H1 (cell line): ENCODE measurements at regions not wholly inside any gene's neighbourhood (a gene's known extent, or its start where the extent isn't known, plus 50 kb on each side); places are given as distances from the start of the nearest gene placed in this dataset.

Experiments used
- CTCF ChIA-PET: fragments of 300-600 bp; sonication (Branson Sonifier 250); formaldehyde crosslinking; loops from one replicate; lab custom pipeline; 2021; ENCODE audit not compliant: partially characterized antibody; lab: Charles Lee
- POLR2A ChIA-PET: fragments of 300-600 bp; sonication (Branson Sonifier 250); formaldehyde crosslinking; loops from one replicate; lab custom pipeline; 2021; ENCODE audit warnings: inconsistent platforms; ENCODE audit not compliant: partially characterized antibody; lab: Charles Lee
- DNase-seq, 2 experiments: peaks; one replicate each; pipeline versions ENCODE4 v3.0.0 to v3.0.0-alpha.2; 2010 to 2022; ENCODE audit warnings: low spot score in 2 of 2, low read depth in 1 of 2, mixed read lengths in 1 of 2
- FAIRE-seq: peaks from 2 replicates; lab custom pipeline; 2011; peaks lifted over from hg19 to GRCh38; lab: Jason Lieb, UNC
- H2AFZ ChIP-seq: 2 replicates; pipeline ENCODE4 v1.8.1; 2012; ENCODE audit warnings: low read length, inconsistent platforms
- H2AK5ac ChIP-seq: 2 replicates; pipeline ENCODE4 v1.6.1; 2013; ENCODE audit warnings: low read depth, low read length
- H2BK120ac ChIP-seq: replicated peaks from 2 replicates; pipeline ENCODE3; 2013; ENCODE audit warnings: low read depth, low read length, inconsistent platforms
- H2BK12ac ChIP-seq: 2 replicates; pipeline ENCODE4 v1.6.1; 2013; ENCODE audit warnings: low read depth, low read length
- H2BK15ac ChIP-seq: 2 replicates; pipeline ENCODE4 v1.6.1; 2013; ENCODE audit warnings: low read length
- H2BK20ac ChIP-seq: 2 replicates; pipeline ENCODE4 v1.6.1; 2013; ENCODE audit warnings: low read length
- H2BK5ac ChIP-seq: 2 replicates; pipeline ENCODE4 v1.6.1; 2013; ENCODE audit warnings: low read depth, low read length
- H3K14ac ChIP-seq: 2 replicates; pipeline ENCODE4 v1.6.1; 2013; ENCODE audit warnings: inconsistent platforms; ENCODE audit not compliant: insufficient read length
- H3K18ac ChIP-seq: 2 replicates; pipeline ENCODE4 v1.6.1; 2013; ENCODE audit warnings: low read length; ENCODE audit errors: extremely low read depth
- H3K23ac ChIP-seq: 2 replicates; pipeline ENCODE4 v1.6.1; 2013; ENCODE audit warnings: inconsistent platforms; ENCODE audit not compliant: insufficient read length
- H3K23me2 ChIP-seq: 2 replicates; pipeline ENCODE4 v1.6.1; 2013; ENCODE audit warnings: low read depth, low read length
- H3K27ac ChIP-seq: 2 replicates; pipeline ENCODE4 v1.6.1; 2011; ENCODE audit warnings: low read depth, low read length, inconsistent platforms
- H3K27me3 ChIP-seq, 4 experiments: replicated peaks in 1 of 4; 1 replicate in 1 of 4; 2 replicates in 3 of 4; pipeline versions ENCODE4 v1.6.1 to v1.8.1; 2011 to 2013; ENCODE audit warnings: low read length in 3 of 4, mild to moderate bottlenecking in 3 of 4, inconsistent platforms in 2 of 4, mixed read lengths in 2 of 4, moderate library complexity in 1 of 4; ENCODE audit not compliant: control insufficient read depth in 3 of 4, insufficient read depth in 3 of 4; ENCODE audit errors: extremely low read depth in 1 of 4
- H3K36me3 ChIP-seq, 4 experiments: 2 replicates each; pipeline versions ENCODE4 v1.6.1 to v1.8.1; 2011 to 2013; ENCODE audit warnings: mild to moderate bottlenecking in 4 of 4, low read length in 3 of 4, moderate library complexity in 2 of 4, control low read depth in 1 of 4, inconsistent platforms in 1 of 4; ENCODE audit not compliant: insufficient read depth in 4 of 4, control insufficient read depth in 2 of 4
- H3K4ac ChIP-seq: replicated peaks from 2 replicates; pipeline ENCODE3; 2013; ENCODE audit warnings: low read length, low read depth, mixed read lengths, inconsistent platforms; ENCODE audit not compliant: insufficient read length
- H3K4me1 ChIP-seq, 4 experiments: replicated peaks in 1 of 4; 1 replicate in 1 of 4; 2 replicates in 3 of 4; pipeline versions ENCODE4 v1.6.1 to v1.8.1; 2011 to 2013; ENCODE audit warnings: low read length in 3 of 4, inconsistent platforms in 2 of 4, mixed read lengths in 1 of 4; ENCODE audit not compliant: insufficient read depth in 4 of 4, control insufficient read depth in 3 of 4
- H3K4me2 ChIP-seq, 2 experiments: 2 replicates each; pipeline versions ENCODE4 v1.6.1 to v1.8.1; 2011 to 2013; ENCODE audit warnings: low read depth in 2 of 2, low read length in 2 of 2, control low read depth in 1 of 2, inconsistent platforms in 1 of 2, mild to moderate bottlenecking in 1 of 2; ENCODE audit not compliant: insufficient read depth in 1 of 2
- H3K4me3 ChIP-seq, 4 experiments: fragments of 200-600, 300-600 bp in 1 of 4; sonication (generic), shearing (Covaris generic), sonication (Bioruptor Twin) in 1 of 4; 2 replicates each; pipeline versions ENCODE4 v1.5.1 to v1.8.1; 2011 to 2016; ENCODE audit warnings: low read length in 4 of 4, low read depth in 3 of 4, control low read depth in 2 of 4, inconsistent platforms in 2 of 4, mild to moderate bottlenecking in 2 of 4, mixed read lengths in 1 of 4, moderate library complexity in 1 of 4; ENCODE audit not compliant: insufficient read depth in 2 of 4; ENCODE audit errors: extremely low read depth in 1 of 4
- H3K56ac ChIP-seq: replicated peaks from 2 replicates; pipeline ENCODE3; 2013; ENCODE audit warnings: low read depth, mild to moderate bottlenecking, mixed read lengths, low read length, inconsistent platforms; ENCODE audit not compliant: insufficient read length
- H3K79me1 ChIP-seq: 2 replicates; pipeline ENCODE4 v1.6.1; 2013; ENCODE audit warnings: low read depth, low read length, control low read depth
- H3K79me2 ChIP-seq, 2 experiments: 2 replicates each; pipeline versions ENCODE4 v1.6.1 to v1.8.1; 2012 to 2013; ENCODE audit warnings: low read length in 2 of 2, mild to moderate bottlenecking in 2 of 2, inconsistent platforms in 1 of 2; ENCODE audit not compliant: insufficient read depth in 2 of 2, control insufficient read depth in 1 of 2
- H3K9ac ChIP-seq, 4 experiments: replicated peaks in 1 of 4; 1 replicate in 1 of 4; 2 replicates in 3 of 4; pipeline versions ENCODE4 v1.6.1 to v1.8.1; 2011 to 2013; ENCODE audit warnings: low read depth in 3 of 4, low read length in 3 of 4, control low read depth in 2 of 4, mild to moderate bottlenecking in 2 of 4, moderate library complexity in 2 of 4, inconsistent platforms in 1 of 4; ENCODE audit errors: extremely low read depth in 1 of 4
- H3K9me3 ChIP-seq, 2 experiments: 2 replicates each; pipeline versions ENCODE4 v1.6.1 to v1.8.1; 2012 to 2013; ENCODE audit warnings: mild to moderate bottlenecking in 2 of 2, moderate library complexity in 2 of 2, control low read depth in 1 of 2, inconsistent platforms in 1 of 2, low read depth in 1 of 2, low read length in 1 of 2, mixed read lengths in 1 of 2; ENCODE audit not compliant: insufficient read depth in 2 of 2
- H4K20me1 ChIP-seq, 2 experiments: replicated peaks in 1 of 2; 2 replicates each; pipeline versions ENCODE3 to v1.8.1; 2011 to 2013; ENCODE audit warnings: inconsistent platforms in 2 of 2, low read length in 2 of 2, mild to moderate bottlenecking in 1 of 2; ENCODE audit not compliant: insufficient read depth in 2 of 2, control insufficient read depth in 1 of 2
- H4K5ac ChIP-seq: 2 replicates; pipeline ENCODE4 v1.6.1; 2013; ENCODE audit warnings: low read length, low read depth, mixed read lengths, inconsistent platforms; ENCODE audit not compliant: insufficient read length
- H4K8ac ChIP-seq: 2 replicates; pipeline ENCODE4 v1.8.0; 2013; ENCODE audit warnings: mild to moderate bottlenecking, moderate library complexity, low read length, inconsistent platforms; ENCODE audit not compliant: insufficient read depth; ENCODE audit errors: extremely low read depth
- H4K91ac ChIP-seq: replicated peaks from 2 replicates; pipeline ENCODE3; 2013; ENCODE audit warnings: low read length, mixed read lengths, inconsistent platforms; ENCODE audit not compliant: insufficient read length
- CHD2 ChIP-seq: IDR thresholded peaks from 2 replicates; pipeline ENCODE4 v1.6.1; 2012; ENCODE audit warnings: low read length, improper control_type of control experiment
- EGR1 ChIP-seq: IDR thresholded peaks from 2 replicates; pipeline ENCODE4 v1.6.1; 2011; ENCODE audit warnings: low read depth, low read length, borderline replicate concordance
- GABPA ChIP-seq: IDR thresholded peaks from 2 replicates; pipeline ENCODE4 v1.6.1; 2011; ENCODE audit warnings: mild to moderate bottlenecking, low read length, moderate library complexity, borderline replicate concordance; ENCODE audit not compliant: insufficient read depth
- NRF1 ChIP-seq: IDR thresholded peaks from 2 replicates; pipeline ENCODE4 v1.6.1; 2011; ENCODE audit warnings: mild to moderate bottlenecking, low read depth, low read length, improper control_type of control experiment
- SIN3A ChIP-seq, 2 experiments: IDR thresholded peaks in 1 of 2; conservative IDR thresholded peaks in 1 of 2; 2 replicates each; pipeline ENCODE4 v1.6.1; 2011 to 2012; ENCODE audit warnings: low read length in 2 of 2, improper control_type of control experiment in 1 of 2, low read depth in 1 of 2, mild to moderate bottlenecking in 1 of 2
- SP4 ChIP-seq: IDR thresholded peaks from 2 replicates; pipeline ENCODE4 v1.6.1; 2012; ENCODE audit warnings: low read length, inconsistent platforms
- TAF7 ChIP-seq: optimal IDR thresholded peaks from 2 replicates; pipeline ENCODE3; 2011; ENCODE audit warnings: low read depth, mild to moderate bottlenecking, inconsistent platforms, low read length, moderate library complexity, borderline replicate concordance
- WGBS, 2 experiments: shearing (Covaris generic) in 1 of 2; methylation state at CpG; one replicate each; pipeline versions ENCODE4 v1.1.6 to v1.1.7; 2013 to 2015; ENCODE audit warnings: low lambda C conversion rate in 2 of 2, mixed read lengths in 2 of 2, inconsistent platforms in 1 of 2, low coverage in 1 of 2, missing lambda C conversion rate in 1 of 2; ENCODE audit not compliant: insufficient replicate concordance in 2 of 2, insufficient coverage in 1 of 2, insufficient read length in 1 of 2; ENCODE audit errors: extremely low coverage in 1 of 2, missing lambda C conversion rate in 1 of 2; 5-methylcytosine and 5-hydroxymethylcytosine counted together

GRCh38 chr11:91528965-91529364, 695.7 kb upstream of the FAT3 start:
- Histone ChIP-seq H3K4me3 (no peak overlapping the region), H3K79me1 (no peaks in the 10 kb centered on the region), H4K20me1 (no peaks in the 10 kb centered on the region), H2BK120ac (no peak overlapping the region), H2BK12ac (no peak overlapping the region), H2BK5ac (no peak overlapping the region), H4K91ac (no peak overlapping the region), H3K56ac (no peak overlapping the region), H3K4me2 (no peak overlapping the region), H3K9ac (no peak overlapping the region), H4K8ac (no peak overlapping the region), H3K18ac (no peak overlapping the region), H3K23ac (no peak overlapping the region), H2BK20ac (no peak overlapping the region), H3K4ac (no peak overlapping the region), H3K27me3 (no peaks in the 10 kb centered on the region), H3K27ac (no peak overlapping the region), H2AK5ac (no peak overlapping the region), H3K36me3 (no peaks in the 10 kb centered on the region), H3K14ac (no peak overlapping the region), H3K4me1 (no peaks in the 10 kb centered on the region), H2AFZ (no peak overlapping the region), H2BK15ac (no peak overlapping the region), H3K9me3 (peaks cover 0 to 2% of the 10 kb centered on the region in 2 experiments; a peak in 1 of 4 replicates), H3K79me2 (no peaks in the 10 kb centered on the region), H4K5ac (no peak overlapping the region), H3K23me2 (no peaks in the 10 kb centered on the region)
- 88% methylated on average over 1 of the region's 1 CpG; no CpG with 5 or more reads in 1 of the 2 experiments for WGBS, 2 experiments
- no peak for DNase-seq
- TF ChIP-seq CHD2 (no peak), SIN3A (conservative IDR thresholded peaks at IDR 0.05 in 1 of 2, IDR thresholded peaks at IDR 0.05 in 1 of 2; ENCODE audit: low read depth in 1 of 2, low read length in 2 of 2) (no peak), TAF7 (no peak), SP4 (no peak), EGR1 (no peak), GABPA (no peak), NRF1 (no peak)
- POLR2A ChIA-PET: no interaction called here
- CTCF ChIA-PET: no interaction called here
- FAIRE-seq: no peak
